ENCODE measurements at regions not wholly inside any gene's neighbourhood (a gene's known extent, or its start where the extent isn't known, plus 50 kb on each side); places are given as distances from the start of the nearest gene placed in this dataset.

DNA sequence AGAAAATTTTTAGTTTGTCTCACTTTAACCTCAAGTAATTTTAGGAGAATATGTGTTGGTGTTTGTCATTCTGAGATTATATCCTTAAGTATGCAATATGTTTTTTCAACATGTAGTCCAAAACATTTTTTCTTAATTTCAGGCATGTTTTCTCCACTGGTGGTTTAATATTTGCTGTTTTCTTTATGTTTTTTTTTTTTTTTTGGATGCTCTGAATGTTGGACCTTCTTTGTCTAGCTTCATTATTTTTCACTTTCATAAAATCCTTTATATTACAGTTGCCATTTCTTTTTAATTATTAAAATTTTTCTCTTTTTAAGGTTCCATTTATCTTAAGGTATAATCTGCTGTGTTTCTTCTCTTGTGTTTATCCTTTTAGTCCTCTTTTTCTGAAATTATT, 342.2 kb upstream of the DUSP10 start:
- H3K4me3 ChIP-seq (replicated peaks in 1 of 2; ENCODE audit: low read depth in 1 of 2, low read length in 2 of 2) = no peak overlapping the region
- RAD21 ChIA-PET (ENCODE audit: low non-redundant PET in 1 of 2, low total read pairs in 2 of 2, uncharacterized antibody in 2 of 2, unreplicated experiment in 2 of 2) = no interaction called here
- TF ChIP-seq MAX (IDR thresholded peaks at IDR 0.05) = no peak
- no peak for TF ChIP-seq ELF1 (IDR thresholded peaks at IDR 0.05; ENCODE audit: borderline replicate concordance, low read depth)
- TF ChIP-seq REST (IDR thresholded peaks at IDR 0.05; ENCODE audit: low read depth) = no peak
- no peak for TF ChIP-seq SIN3A (IDR thresholded peaks at IDR 0.05; ENCODE audit: low read depth)
- no peak for TF ChIP-seq POLR2A (IDR thresholded peaks at IDR 0.05; ENCODE audit: borderline replicate concordance, extremely low read depth, insufficient read depth, insufficient read length)
- TF ChIP-seq RAD21 (IDR thresholded peaks at IDR 0.05; ENCODE audit: low read depth) = no peak
- TF ChIP-seq EZH2phosphoT487 (IDR thresholded peaks at IDR 0.05; ENCODE audit: borderline replicate concordance) = no peak
- TF ChIP-seq EGR1 (IDR thresholded peaks at IDR 0.05; ENCODE audit: low read depth) = no peak
- TF ChIP-seq CBX3 (IDR thresholded peaks at IDR 0.05; ENCODE audit: low read depth) = no peak
- no peak for TF ChIP-seq ZBTB33 (IDR thresholded peaks at IDR 0.05; ENCODE audit: extremely low read depth, insufficient replicate concordance, low read length)
- no peak for TF ChIP-seq TCF7L2 (IDR thresholded peaks at IDR 0.05; ENCODE audit: borderline replicate concordance, extremely low read depth, insufficient read depth, insufficient read length)
- TF ChIP-seq CTCF (IDR thresholded peaks at IDR 0.05 in 2 of 3, conservative IDR thresholded peaks at IDR 0.05 in 1 of 3; ENCODE audit: borderline replicate concordance in 1 of 3, insufficient read depth in 1 of 3, low read depth in 2 of 3, low read length in 2 of 3) = no peak
- TF ChIP-seq EZH2 (IDR thresholded peaks at IDR 0.05) = no peak
- TF ChIP-seq SRF (IDR thresholded peaks at IDR 0.05; ENCODE audit: low read depth) = no peak
- TF ChIP-seq SP1 (IDR thresholded peaks at IDR 0.05; ENCODE audit: low read depth) = no peak
- no peak for TF ChIP-seq ZNF274 (IDR thresholded peaks at IDR 0.05; ENCODE audit: low read depth, low read length)
- no peak for TF ChIP-seq FOSL1 (IDR thresholded peaks at IDR 0.05; ENCODE audit: low read depth)
- TF ChIP-seq ZFX (IDR thresholded peaks at IDR 0.05) = no peak
- TF ChIP-seq JUND (IDR thresholded peaks at IDR 0.05) = no peak
- CTCF ChIA-PET = interaction anchor here (0.6 kb wide), 1 partner anchor 12 kb away, joined by 3 read pairs; no protein-coding TSS in a partner anchor
- no peak overlapping the region for H3K9ac ChIP-seq (ENCODE audit: low read length)
- H3K9me3 ChIP-seq (ENCODE audit: control insufficient read depth in 1 of 2, insufficient read depth in 1 of 2, low read depth in 1 of 2, low read length in 2 of 2) = no peaks in the 10 kb centered on the region
- H3K79me2 ChIP-seq (ENCODE audit: insufficient read depth, low read length) = no peaks in the 10 kb centered on the region
- intact Hi-C loops (cut with micrococcal nuclease) = no loop called here
- no peak overlapping the region for H3K27ac ChIP-seq (ENCODE audit: low read depth, low read length)
- no peaks in the 10 kb centered on the region for H4K20me1 ChIP-seq (ENCODE audit: insufficient read depth)
- POLR2A ChIA-PET = no interaction called here
- H3K27me3 ChIP-seq (ENCODE audit: insufficient read depth, low read length) = no peaks in the 10 kb centered on the region
- BruUV-seq (replicated peaks) = no TSS peak
- no peaks in the 10 kb centered on the region for H3K4me1 ChIP-seq (ENCODE audit: control insufficient read depth in 1 of 2, insufficient read depth in 2 of 2, low read length in 2 of 2)
- ATAC-seq (no peak), DNase-seq (ENCODE audit: low read depth, low spot score) (no peak)
- no peaks in the 10 kb centered on the region for H3K9me2 ChIP-seq (ENCODE audit: insufficient read depth)
- no peaks in the 10 kb centered on the region for H3K36me3 ChIP-seq (ENCODE audit: control insufficient read depth in 1 of 2, insufficient read depth in 2 of 2, low read length in 2 of 2)
- H3K4me2 ChIP-seq (ENCODE audit: low read length) = no peak overlapping the region
- no peak overlapping the region for H2AFZ ChIP-seq (ENCODE audit: low read depth, low read length, poor library complexity, severe bottlenecking)

Measured in HCT116 (cell line).